Activated CD4-positive, alpha-beta T cell treated with anti-CD3 and anti-CD28 coated beads, Interleukin-2, Interleukin-4, amounts not matched to agents 100 ng/mL and 50 ng/mL, durations not matched to agents 16 hours and 8 hours (primary cell): ENCODE measurements at regions not wholly inside any gene's neighbourhood (a gene's known extent, or its start where the extent isn't known, plus 50 kb on each side); places are given as distances from the start of the nearest gene placed in this dataset.
A peak's percentile ranks its signal among the peaks of the same experiment; 100 is the strongest.
"Not testable (repeated sequence)": the region's sequence is repeated elsewhere in the genome, so short reads cannot be mapped to it uniquely, and the experiment has no call there.

Source experiments
- DNase-seq: peaks from one replicate; pipeline ENCODE4 v3.0.0-alpha.2; 2020; ENCODE audit warnings: low spot score

GRCh38 chr9:108765265-108765664 lies 90.5 kb downstream of the ACTL7B start:
- DNase-seq: no peak

DNA sequence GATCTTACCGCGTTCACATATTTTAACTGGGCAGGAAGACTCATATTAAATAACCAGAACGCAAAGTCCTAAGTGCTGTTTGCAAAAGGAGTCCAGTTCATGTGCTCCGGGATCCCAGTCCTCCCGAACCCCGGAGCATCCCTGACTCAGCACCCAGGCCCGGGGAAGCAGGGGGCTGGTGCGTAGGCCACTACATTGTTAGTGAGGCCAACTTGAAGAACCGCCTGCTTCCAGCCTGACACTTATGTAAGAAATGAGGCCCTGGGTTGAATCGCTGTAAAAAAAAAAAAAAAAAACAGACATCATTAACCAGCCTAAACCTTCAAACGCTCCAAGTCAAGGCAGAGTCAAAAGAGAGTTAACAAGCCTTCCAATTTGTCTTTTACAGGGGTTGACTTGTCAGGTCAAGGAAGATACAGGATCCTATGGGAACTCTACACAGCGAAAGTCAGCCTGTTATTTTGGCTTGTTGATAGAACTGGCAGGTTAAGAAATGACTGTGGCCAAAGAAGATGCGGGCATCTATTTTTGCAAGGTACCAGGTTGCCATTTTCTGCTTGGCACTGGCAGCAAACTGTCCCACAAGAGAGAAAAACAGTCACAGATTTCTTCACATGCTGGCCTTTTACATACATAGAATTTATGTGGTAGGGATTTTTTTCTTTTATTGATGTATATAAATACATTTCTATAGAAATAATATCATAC lies 93.3 kb downstream of the ACTL7B start:
- DNase-seq: no peak

GRCh38 chr9:108761655-108762347 lies 94.0 kb downstream of the ACTL7B start:
- DNase-seq: peak; percentile 44

DNA sequence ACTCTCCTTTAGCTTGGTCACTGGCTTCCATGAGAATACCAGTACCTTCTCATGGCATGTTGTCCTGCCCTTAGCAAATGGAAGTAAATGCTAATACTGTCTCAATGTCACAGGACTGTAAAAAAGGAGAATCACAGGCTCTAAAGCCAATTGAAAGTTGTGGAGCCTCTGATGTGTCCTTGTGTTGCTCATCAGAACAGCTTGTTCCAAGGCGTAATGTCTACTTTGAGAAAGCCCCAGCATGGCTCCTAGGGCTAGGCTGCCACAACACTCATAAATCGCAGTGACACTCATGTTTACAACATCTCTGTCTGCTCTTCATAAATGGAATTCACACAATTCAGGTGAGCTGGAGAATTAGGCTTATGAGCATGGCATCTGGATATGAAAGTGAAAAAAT lies 94.9 kb downstream of the ACTL7B start:
- DNase-seq: no peak

- DNase-seq: no peak
Measured at GRCh38 chr9:108759835-108760234, 96.0 kb downstream of the ACTL7B start.

- DNase-seq: no peak
Measured at GRCh38 chr9:108759399-108759798, 96.4 kb downstream of the ACTL7B start.

DNA sequence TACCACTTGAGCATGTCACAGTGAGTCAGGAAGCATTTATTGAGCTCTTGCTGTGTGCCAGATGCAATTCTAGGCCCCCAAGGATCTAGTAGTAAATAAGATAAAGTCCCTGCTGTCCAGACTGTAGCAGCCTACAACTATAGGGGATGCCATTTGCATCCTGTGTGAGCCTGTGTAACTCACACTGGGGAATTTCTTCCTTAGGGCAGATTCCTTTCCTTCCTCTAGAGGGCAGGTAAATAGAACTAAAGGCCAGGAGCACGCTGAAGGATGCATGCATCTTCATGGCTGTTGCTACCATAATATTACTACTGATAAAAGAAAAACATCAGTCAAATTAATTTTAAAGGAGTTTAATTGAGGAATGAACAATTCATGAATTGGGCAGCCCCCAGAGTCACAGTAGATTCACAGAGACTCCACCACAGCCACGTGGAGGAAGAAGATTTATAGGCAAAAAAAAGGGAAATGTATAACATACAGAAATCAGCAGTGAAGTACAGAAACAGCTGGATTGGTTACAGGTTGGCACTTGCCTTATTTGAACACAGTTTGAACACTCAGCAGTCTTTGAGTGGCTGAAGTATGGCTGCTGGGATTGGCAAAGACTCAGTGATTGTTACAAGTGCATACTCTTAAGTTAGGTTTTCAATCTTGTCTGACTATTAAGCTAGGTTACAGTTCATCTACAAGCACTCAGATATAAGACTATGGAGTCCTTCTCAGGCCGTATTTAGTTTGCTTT lies 98.9 kb downstream of the ACTL7B start:
- DNase-seq: no peak

GRCh38 chr9:108755979-108756378 lies 99.8 kb downstream of the ACTL7B start:
- no peak for DNase-seq

DNA sequence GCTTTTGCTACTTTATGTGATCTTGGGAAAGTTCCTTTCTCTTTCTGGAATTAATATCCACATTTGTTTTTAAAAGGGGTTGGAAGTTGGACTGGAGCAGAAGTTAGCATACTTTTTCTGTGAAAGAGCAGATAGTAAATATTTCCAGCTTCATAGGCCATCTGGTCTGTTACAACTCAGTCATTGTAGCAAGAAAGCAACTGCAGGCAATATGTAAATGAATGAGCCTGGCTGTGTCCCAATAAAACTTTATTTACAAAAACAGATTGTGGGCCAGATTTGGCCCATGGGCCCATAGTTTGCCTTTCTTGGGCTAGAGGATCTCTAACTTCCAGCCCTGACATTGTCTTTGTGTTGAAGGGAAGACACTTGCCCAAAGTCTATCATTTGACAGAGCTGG lies 104.4 kb downstream of the ACTL7B start:
- DNase-seq: no peak

DNA sequence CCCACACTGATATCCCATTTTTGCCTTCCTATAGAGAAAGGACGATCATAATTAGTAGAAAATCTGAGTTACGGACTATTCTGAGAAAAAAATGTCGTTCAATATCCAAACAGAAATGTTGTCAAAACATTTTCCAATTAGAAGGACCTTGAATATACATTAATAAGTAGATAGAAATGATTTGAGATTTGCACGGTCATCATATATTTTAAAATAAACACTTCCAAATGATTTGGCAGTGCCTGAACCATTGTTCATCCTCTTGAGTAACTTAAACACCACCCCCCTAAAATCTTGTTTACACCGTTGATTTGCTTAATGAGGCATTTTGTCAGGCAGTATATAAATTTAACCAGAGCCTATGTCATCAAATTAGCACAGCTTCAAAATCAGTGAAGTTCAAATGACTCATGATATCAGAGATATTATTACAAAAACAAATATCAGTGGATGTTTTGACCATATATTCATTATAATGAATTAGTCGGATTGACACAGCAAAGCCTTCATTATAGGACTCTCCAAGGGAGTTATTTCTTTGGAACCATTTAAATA lies 105.0 kb downstream of the ACTL7B start:
- no peak for DNase-seq

DNA sequence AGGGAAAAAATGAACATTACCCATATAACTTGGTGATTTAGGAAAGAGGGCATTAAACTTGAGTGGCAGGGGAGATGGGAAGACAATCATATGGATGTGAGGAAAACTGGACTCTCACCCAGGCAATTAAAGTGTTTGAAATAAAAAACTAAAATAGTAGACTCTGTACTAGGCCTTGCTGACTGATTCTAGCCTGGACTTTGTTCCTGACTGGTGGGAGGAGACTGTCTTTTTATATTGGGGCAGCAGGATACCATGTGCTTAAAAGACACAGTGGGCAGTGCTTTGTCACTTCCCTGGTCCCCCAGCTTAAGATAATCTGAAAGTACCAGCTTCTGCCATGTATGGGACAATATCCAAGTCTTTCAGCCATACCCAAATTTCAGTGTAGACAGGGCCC lies 107.0 kb downstream of the ACTL7B start:
- DNase-seq: no peak

GRCh38 chr9:108746864-108747263 lies 108.9 kb downstream of the ACTL7B start:
- DNase-seq: no peak

DNA sequence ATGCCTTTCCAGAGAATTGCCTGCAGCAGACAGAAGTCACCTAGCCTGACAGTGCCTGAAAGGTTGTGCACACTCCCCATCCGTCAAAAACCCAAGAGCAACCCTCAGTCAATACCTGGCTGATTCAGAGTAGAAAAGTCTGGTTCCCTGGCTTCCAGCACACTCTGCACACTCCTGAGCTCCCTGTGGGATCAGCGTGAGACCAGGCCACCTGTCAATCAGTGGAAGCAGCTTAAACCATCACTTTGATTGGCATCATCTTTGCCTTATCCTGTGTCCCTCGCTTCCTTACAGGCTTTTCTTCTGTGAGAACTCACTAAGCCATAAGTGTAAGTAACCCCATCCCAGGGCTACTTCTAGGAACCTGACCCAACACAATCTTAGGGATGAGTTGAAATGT lies 109.8 kb downstream of the ACTL7B start:
- DNase-seq: no peak

- DNase-seq: no peak
Measured at GRCh38 chr9:108744641-108745040, 111.1 kb downstream of the ACTL7B start.

- DNase-seq: no peak
Measured at GRCh38 chr9:108743901-108744371, 111.8 kb downstream of the ACTL7B start.

DNA sequence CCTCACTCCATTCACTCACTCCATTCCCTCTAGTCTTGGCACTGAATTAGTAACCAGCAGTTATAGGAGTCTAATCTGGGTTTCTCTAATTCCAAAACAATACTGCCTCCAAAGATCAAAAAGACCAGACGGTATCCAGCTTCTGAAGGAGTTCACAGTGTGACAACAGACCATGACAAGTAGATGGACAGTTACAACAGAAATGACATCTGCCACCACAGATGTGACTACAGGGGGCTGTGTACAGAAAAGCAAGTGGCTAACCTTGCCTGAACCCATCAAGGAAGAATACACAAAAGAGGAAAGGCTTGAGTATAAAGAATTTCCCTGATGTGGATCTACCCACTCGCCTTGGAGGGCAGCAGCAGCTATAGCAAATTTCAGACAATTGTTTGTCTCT lies 112.4 kb downstream of the ACTL7B start:
- no peak for DNase-seq

GRCh38 chr9:108742191-108742590 lies 113.6 kb downstream of the ACTL7B start:
- no peak for DNase-seq

- DNase-seq: not testable (repeated sequence)
Measured at GRCh38 chr9:108731292-108731691, 124.5 kb downstream of the ACTL7B start.

- no peak for DNase-seq
Measured at GRCh38 chr9:108727580-108728111, 128.1 kb downstream of the ACTL7B start.

DNA sequence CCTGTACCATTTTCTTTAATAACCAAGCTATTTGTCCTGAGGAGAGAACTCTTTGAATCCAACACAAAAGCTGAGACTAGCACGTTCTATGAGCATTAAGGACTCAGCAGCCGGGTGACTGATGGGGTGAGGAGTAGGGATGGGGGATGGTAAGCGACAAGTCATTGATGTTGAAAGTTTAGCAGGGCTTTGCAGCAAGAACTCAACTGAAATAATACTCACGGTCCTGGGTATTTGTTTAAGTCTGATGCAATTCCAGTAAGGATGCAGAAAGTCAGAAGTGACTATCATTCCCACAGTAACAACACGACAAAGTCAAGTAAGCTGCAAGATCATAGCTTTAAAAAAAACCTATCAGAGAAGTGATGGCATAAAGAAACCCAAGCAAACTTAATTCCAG lies 131.1 kb downstream of the ACTL7B start:
- no peak for DNase-seq

DNA sequence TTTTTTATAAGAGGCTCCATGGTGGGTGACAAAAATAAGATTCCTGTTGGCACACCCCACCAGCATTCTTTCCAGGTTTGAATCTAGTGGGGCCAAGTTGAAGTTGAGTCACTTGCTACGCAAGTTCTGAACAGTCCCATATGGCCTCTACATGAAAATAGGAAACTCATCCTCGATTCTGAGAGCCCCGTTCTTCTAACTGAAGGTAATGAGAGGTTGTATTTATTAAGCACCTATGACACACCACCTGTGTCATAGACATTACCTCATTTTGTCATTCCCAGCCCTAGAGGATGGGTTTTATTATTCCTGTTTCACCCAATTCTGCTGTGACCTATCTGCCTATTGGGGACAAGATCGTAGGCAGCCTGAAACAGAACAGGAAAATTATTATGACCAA lies 131.7 kb downstream of the ACTL7B start:
- no peak for DNase-seq

- DNase-seq: no peak
Measured at GRCh38 chr9:108722396-108722795, 133.4 kb downstream of the ACTL7B start.
